ENCODE measurements at regions not wholly inside any gene's neighbourhood (a gene's known extent, or its start where the extent isn't known, plus 50 kb on each side); places are given as distances from the start of the nearest gene placed in this dataset.
A peak's percentile ranks its signal among the peaks of the same experiment; 100 is the strongest.

GRCh38 chr2:237250599-237250998 is 163.4 kb downstream of the COL6A3 start:
- no peak for DNase-seq

- DNase-seq: no peak
These were observed 162.0 kb downstream of the COL6A3 start for GRCh38 chr2:237251986-237252385.

GRCh38 chr2:237253046-237253702 is 160.8 kb downstream of the COL6A3 start:
- DNase-seq: no peak

GRCh38 chr2:237254369-237254861 is 159.5 kb downstream of the COL6A3 start:
- no peak for DNase-seq

GRCh38 chr2:237254911-237255578 is 158.9 kb downstream of the COL6A3 start:
- no peak for DNase-seq

GRCh38 chr2:237256887-237257286 is 157.1 kb downstream of the COL6A3 start:
- peak; percentile 64 for DNase-seq

GRCh38 chr2:237257471-237257951 is 156.5 kb downstream of the COL6A3 start:
- peak; percentile 62 for DNase-seq

GRCh38 chr2:237258116-237258515 is 155.8 kb downstream of the COL6A3 start:
- no peak for DNase-seq

GRCh38 chr2:237258615-237259014 is 155.3 kb downstream of the COL6A3 start:
- DNase-seq: no peak

- DNase-seq: no peak
These were observed 154.8 kb downstream of the COL6A3 start for GRCh38 chr2:237259201-237259600.

- DNase-seq: no peak
These were observed 153.8 kb downstream of the COL6A3 start for GRCh38 chr2:237260039-237260620.

- no peak for DNase-seq
These were observed 153.3 kb downstream of the COL6A3 start for GRCh38 chr2:237260686-237261085.

- no peak for DNase-seq
These were observed 152.6 kb downstream of the COL6A3 start for GRCh38 chr2:237261327-237261726.

GRCh38 chr2:237262838-237263771 is 150.9 kb downstream of the COL6A3 start:
- DNase-seq: no peak

- DNase-seq: no peak
These were observed 149.3 kb downstream of the COL6A3 start for GRCh38 chr2:237264480-237265219.

- no peak for DNase-seq
These were observed 145.8 kb downstream of the COL6A3 start for GRCh38 chr2:237268004-237268708.

- no peak for DNase-seq
These were observed 144.7 kb downstream of the COL6A3 start for GRCh38 chr2:237269138-237269875.

- no peak for DNase-seq
These were observed 143.4 kb downstream of the COL6A3 start for GRCh38 chr2:237270520-237270919.

GRCh38 chr2:237271698-237272652 is 142.0 kb downstream of the COL6A3 start:
- no peak for DNase-seq

All from right hindlimb (tissue), 1 donor.